HEK293 (cell line): ENCODE measurements at regions not wholly inside any gene's neighbourhood (a gene's known extent, or its start where the extent isn't known, plus 50 kb on each side); places are given as distances from the start of the nearest gene placed in this dataset.

ENCODE experiments used
- CTCF ChIA-PET: fragments of 350-600 bp; formaldehyde crosslinking; extraction: SDS; loops from one replicate; lab custom pipeline; 2021; ENCODE audit warnings: antibody characterized with exemption; lab: Yijun Ruan, JAX
- POLR2A ChIA-PET: fragments of 300-600 bp; formaldehyde crosslinking; extraction: SDS; loops from one replicate; lab custom pipeline; 2020; ENCODE audit warnings: antibody characterized with exemption, inconsistent platforms; lab: Yijun Ruan, JAX
- H3K27ac ChIP-seq: fragments of 200-500 bp; sonication (Bioruptor generic); 2 replicates; pipeline ENCODE4 v1.5.1; 2014; ENCODE audit warnings: low read depth, low read length, control low read depth, inconsistent platforms; ENCODE audit errors: extremely low read depth
- H3K36me3 ChIP-seq, 2 experiments: fragments of 200-500 bp in 1 of 2; sonication (Bioruptor generic) in 1 of 2; 1 replicate in 1 of 2; 2 replicates in 1 of 2; pipeline ENCODE4 v1.5.1; 2014 to 2017; ENCODE audit warnings: inconsistent platforms in 2 of 2, low read length in 2 of 2; ENCODE audit not compliant: control insufficient read depth in 2 of 2, insufficient read depth in 1 of 2
- H3K4me1 ChIP-seq: fragments of 200-500 bp; sonication (Bioruptor generic); 2 replicates; pipeline ENCODE4 v1.5.1; 2014; ENCODE audit warnings: mild to moderate bottlenecking, low read length, inconsistent platforms; ENCODE audit not compliant: control insufficient read depth, insufficient read depth
- H3K4me3 ChIP-seq: 2 replicates; pipeline ENCODE4 v1.5.1; 2011; ENCODE audit warnings: low read depth, mild to moderate bottlenecking, control low read depth, low read length, moderate library complexity
- H3K9me3 ChIP-seq: fragments of 200-500 bp; sonication (Bioruptor generic); 2 replicates; pipeline ENCODE4 v1.5.1; 2014; ENCODE audit warnings: low read depth, low read length, inconsistent platforms; ENCODE audit not compliant: control insufficient read depth, insufficient read depth
- ATF2 ChIP-seq: fragments of 450-650 bp; formaldehyde crosslinking; IDR thresholded peaks from 2 replicates; pipeline ENCODE4 v1.5.1; 2016; ENCODE audit warnings: missing biosample characterization, missing genetic modification characterization, low read depth
- GLI2 ChIP-seq: fragments of 450-650 bp; formaldehyde crosslinking; IDR thresholded peaks from 2 replicates; pipeline ENCODE4; 2017; ENCODE audit warnings: missing biosample characterization, missing genetic modification characterization, low read depth, borderline replicate concordance
- KLF1 ChIP-seq: fragments of 450-650 bp; formaldehyde crosslinking; IDR thresholded peaks from 2 replicates; pipeline ENCODE4 v1.5.1; 2016; ENCODE audit warnings: missing biosample characterization, missing genetic modification characterization
- KLF10 ChIP-seq: fragments of 450-650 bp; IDR thresholded peaks from 2 replicates; pipeline ENCODE4 v1.5.1; 2018; ENCODE audit warnings: missing biosample characterization, mild to moderate bottlenecking, missing genetic modification characterization
- KLF8 ChIP-seq: fragments of 450-650 bp; formaldehyde crosslinking; IDR thresholded peaks from 2 replicates; pipeline ENCODE4 v1.5.1; 2016; ENCODE audit warnings: missing biosample characterization, missing genetic modification characterization
- MEIS1 ChIP-seq: sonication (generic); formaldehyde crosslinking; IDR thresholded peaks from 2 replicates; pipeline ENCODE4 v1.8.1; 2022; ENCODE audit warnings: missing genetic modification reagents, mild to moderate bottlenecking, borderline replicate concordance
- OSR2 ChIP-seq: fragments of 450-650 bp; formaldehyde crosslinking; IDR thresholded peaks from 2 replicates; pipeline ENCODE4 v1.5.1; 2016; ENCODE audit warnings: missing biosample characterization, missing genetic modification characterization
- YY2 ChIP-seq: fragments of 450-650 bp; formaldehyde crosslinking; IDR thresholded peaks from 2 replicates; pipeline ENCODE4 v1.5.1; 2016; ENCODE audit warnings: missing biosample characterization, missing genetic modification characterization
- ZFP3 ChIP-seq: fragments of 450-650 bp; formaldehyde crosslinking; IDR thresholded peaks from 2 replicates; pipeline ENCODE4 v1.5.1; 2016; ENCODE audit warnings: low read depth, missing biosample characterization, missing genetic modification characterization
- ZNF133 ChIP-seq: fragments of 450-650 bp; formaldehyde crosslinking; IDR thresholded peaks from 2 replicates; pipeline ENCODE4 v1.5.1; 2016; ENCODE audit warnings: missing biosample characterization, missing genetic modification characterization
- ZNF157 ChIP-seq: fragments of 450-650 bp; formaldehyde crosslinking; IDR thresholded peaks from 2 replicates; pipeline ENCODE4 v1.5.1; 2016; ENCODE audit warnings: missing biosample characterization, missing genetic modification characterization
- ZNF404 ChIP-seq: fragments of 450-650 bp; formaldehyde crosslinking; IDR thresholded peaks from 2 replicates; pipeline ENCODE4 v1.5.1; 2017; ENCODE audit warnings: missing biosample characterization, missing genetic modification characterization
- ZNF449 ChIP-seq: fragments of 450-650 bp; formaldehyde crosslinking; IDR thresholded peaks from 2 replicates; pipeline ENCODE4 v1.5.1; 2017; ENCODE audit warnings: missing biosample characterization, mild to moderate bottlenecking, missing genetic modification characterization, moderate library complexity
- ZNF514 ChIP-seq: fragments of 450-650 bp; formaldehyde crosslinking; IDR thresholded peaks from 2 replicates; pipeline ENCODE4 v1.5.1; 2016; ENCODE audit warnings: missing biosample characterization, missing genetic modification characterization
- ZNF585B ChIP-seq: fragments of 450-650 bp; formaldehyde crosslinking; IDR thresholded peaks from 2 replicates; pipeline ENCODE4 v1.5.1; 2016; ENCODE audit warnings: missing biosample characterization, missing genetic modification characterization
- ZNF664 ChIP-seq: fragments of 450-650 bp; formaldehyde crosslinking; IDR thresholded peaks from 2 replicates; pipeline ENCODE4 v1.5.1; 2016; ENCODE audit warnings: missing biosample characterization, missing genetic modification characterization
- TF ChIP-seq, protein P1 (sequence below): fragments of 450-650 bp; formaldehyde crosslinking; IDR thresholded peaks from 2 replicates; pipeline ENCODE4 v1.5.1; 2016; ENCODE audit warnings: missing biosample characterization, missing genetic modification characterization
- TF ChIP-seq, protein P2 (sequence below): fragments of 450-650 bp; formaldehyde crosslinking; IDR thresholded peaks from 2 replicates; pipeline ENCODE4 v1.5.1; 2016; ENCODE audit warnings: missing biosample characterization, missing genetic modification characterization
- TF ChIP-seq, protein P3 (sequence below): fragments of 450-650 bp; formaldehyde crosslinking; IDR thresholded peaks from 2 replicates; pipeline ENCODE4 v1.5.1; 2016; ENCODE audit warnings: missing biosample characterization, missing genetic modification characterization
- TF ChIP-seq, protein P4 (sequence below): fragments of 450-650 bp; formaldehyde crosslinking; IDR thresholded peaks from 2 replicates; pipeline ENCODE4 v1.5.1; 2016; ENCODE audit warnings: missing biosample characterization, missing genetic modification characterization, borderline replicate concordance
- TF ChIP-seq, protein P5 (sequence below): fragments of 450-650 bp; formaldehyde crosslinking; IDR thresholded peaks from 2 replicates; pipeline ENCODE4 v1.5.1; 2017; ENCODE audit warnings: missing biosample characterization, missing genetic modification characterization

DNA sequence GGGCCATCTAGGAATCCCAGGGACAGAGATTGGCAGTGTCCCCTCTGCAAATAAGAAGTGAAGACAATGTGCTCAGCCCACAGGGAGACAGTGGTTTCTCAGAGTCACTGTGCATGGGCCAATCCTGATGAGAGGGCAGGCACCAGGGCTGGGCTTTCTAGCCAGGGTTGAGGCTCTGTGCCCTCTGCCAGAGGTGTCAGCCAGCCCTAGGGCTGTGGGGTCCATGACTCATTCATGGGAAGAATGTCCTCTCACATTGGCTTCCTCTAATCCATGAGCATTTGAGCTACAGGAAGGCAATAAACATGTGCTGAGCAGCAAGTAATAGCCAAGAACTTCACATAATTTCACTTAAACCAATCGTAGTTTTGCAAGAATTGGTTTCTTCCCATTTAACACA is 482.0 kb upstream of the MGMT start (continued):
- TF ChIP-seq, protein P1, sequence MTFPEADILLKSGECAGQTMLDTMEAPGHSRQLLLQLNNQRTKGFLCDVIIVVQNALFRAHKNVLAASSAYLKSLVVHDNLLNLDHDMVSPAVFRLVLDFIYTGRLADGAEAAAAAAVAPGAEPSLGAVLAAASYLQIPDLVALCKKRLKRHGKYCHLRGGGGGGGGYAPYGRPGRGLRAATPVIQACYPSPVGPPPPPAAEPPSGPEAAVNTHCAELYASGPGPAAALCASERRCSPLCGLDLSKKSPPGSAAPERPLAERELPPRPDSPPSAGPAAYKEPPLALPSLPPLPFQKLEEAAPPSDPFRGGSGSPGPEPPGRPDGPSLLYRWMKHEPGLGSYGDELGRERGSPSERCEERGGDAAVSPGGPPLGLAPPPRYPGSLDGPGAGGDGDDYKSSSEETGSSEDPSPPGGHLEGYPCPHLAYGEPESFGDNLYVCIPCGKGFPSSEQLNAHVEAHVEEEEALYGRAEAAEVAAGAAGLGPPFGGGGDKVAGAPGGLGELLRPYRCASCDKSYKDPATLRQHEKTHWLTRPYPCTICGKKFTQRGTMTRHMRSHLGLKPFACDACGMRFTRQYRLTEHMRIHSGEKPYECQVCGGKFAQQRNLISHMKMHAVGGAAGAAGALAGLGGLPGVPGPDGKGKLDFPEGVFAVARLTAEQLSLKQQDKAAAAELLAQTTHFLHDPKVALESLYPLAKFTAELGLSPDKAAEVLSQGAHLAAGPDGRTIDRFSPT (tag by site-specific recombination): no peak

GRCh38 chr10:128990986-128991385 is 476.1 kb upstream of the MGMT start:
- H3K4me1 ChIP-seq: no peaks in the 10 kb centered on the region
- H3K9me3 ChIP-seq: no peaks in the 10 kb centered on the region
- no peak for TF ChIP-seq GLI2 (tag by site-specific recombination)
- TF ChIP-seq, protein P2, sequence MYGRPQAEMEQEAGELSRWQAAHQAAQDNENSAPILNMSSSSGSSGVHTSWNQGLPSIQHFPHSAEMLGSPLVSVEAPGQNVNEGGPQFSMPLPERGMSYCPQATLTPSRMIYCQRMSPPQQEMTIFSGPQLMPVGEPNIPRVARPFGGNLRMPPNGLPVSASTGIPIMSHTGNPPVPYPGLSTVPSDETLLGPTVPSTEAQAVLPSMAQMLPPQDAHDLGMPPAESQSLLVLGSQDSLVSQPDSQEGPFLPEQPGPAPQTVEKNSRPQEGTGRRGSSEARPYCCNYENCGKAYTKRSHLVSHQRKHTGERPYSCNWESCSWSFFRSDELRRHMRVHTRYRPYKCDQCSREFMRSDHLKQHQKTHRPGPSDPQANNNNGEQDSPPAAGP (tag by site-specific recombination): no peak
- no peak for TF ChIP-seq ATF2 (tag by site-specific recombination)
- TF ChIP-seq ZNF585B (tag by site-specific recombination): no peak
- TF ChIP-seq ZNF133: no peak
- no peak for TF ChIP-seq ZNF514 (tag by site-specific recombination)
- no peak for TF ChIP-seq ZFP3
- TF ChIP-seq YY2 (tag by site-specific recombination): no peak
- TF ChIP-seq, protein P3, sequence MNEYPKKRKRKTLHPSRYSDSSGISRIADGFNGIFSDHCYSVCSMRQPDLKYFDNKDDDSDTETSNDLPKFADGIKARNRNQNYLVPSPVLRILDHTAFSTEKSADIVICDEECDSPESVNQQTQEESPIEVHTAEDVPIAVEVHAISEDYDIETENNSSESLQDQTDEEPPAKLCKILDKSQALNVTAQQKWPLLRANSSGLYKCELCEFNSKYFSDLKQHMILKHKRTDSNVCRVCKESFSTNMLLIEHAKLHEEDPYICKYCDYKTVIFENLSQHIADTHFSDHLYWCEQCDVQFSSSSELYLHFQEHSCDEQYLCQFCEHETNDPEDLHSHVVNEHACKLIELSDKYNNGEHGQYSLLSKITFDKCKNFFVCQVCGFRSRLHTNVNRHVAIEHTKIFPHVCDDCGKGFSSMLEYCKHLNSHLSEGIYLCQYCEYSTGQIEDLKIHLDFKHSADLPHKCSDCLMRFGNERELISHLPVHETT (tag by site-specific recombination): no peak
- no peak for TF ChIP-seq MEIS1 (CRISPR knock-in tag)
- no peak for TF ChIP-seq KLF10 (tag by site-specific recombination)
- no peak for TF ChIP-seq ZNF404 (tag by site-specific recombination)
- no peak for TF ChIP-seq KLF1 (tag by site-specific recombination)
- TF ChIP-seq OSR2: no peak
- no peak for TF ChIP-seq ZNF664 (tag by site-specific recombination)
- TF ChIP-seq, protein P4, sequence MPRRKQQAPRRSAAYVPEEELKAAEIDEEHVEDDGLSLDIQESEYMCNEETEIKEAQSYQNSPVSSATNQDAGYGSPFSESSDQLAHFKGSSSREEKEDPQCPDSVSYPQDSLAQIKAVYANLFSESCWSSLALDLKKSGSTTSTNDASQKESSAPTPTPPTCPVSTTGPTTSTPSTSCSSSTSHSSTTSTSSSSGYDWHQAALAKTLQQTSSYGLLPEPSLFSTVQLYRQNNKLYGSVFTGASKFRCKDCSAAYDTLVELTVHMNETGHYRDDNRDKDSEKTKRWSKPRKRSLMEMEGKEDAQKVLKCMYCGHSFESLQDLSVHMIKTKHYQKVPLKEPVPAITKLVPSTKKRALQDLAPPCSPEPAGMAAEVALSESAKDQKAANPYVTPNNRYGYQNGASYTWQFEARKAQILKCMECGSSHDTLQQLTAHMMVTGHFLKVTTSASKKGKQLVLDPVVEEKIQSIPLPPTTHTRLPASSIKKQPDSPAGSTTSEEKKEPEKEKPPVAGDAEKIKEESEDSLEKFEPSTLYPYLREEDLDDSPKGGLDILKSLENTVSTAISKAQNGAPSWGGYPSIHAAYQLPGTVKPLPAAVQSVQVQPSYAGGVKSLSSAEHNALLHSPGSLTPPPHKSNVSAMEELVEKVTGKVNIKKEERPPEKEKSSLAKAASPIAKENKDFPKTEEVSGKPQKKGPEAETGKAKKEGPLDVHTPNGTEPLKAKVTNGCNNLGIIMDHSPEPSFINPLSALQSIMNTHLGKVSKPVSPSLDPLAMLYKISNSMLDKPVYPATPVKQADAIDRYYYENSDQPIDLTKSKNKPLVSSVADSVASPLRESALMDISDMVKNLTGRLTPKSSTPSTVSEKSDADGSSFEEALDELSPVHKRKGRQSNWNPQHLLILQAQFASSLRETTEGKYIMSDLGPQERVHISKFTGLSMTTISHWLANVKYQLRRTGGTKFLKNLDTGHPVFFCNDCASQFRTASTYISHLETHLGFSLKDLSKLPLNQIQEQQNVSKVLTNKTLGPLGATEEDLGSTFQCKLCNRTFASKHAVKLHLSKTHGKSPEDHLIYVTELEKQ (tag by site-specific recombination): no peak
- TF ChIP-seq ZNF157 (tag by site-specific recombination): no peak
- TF ChIP-seq, protein P5, sequence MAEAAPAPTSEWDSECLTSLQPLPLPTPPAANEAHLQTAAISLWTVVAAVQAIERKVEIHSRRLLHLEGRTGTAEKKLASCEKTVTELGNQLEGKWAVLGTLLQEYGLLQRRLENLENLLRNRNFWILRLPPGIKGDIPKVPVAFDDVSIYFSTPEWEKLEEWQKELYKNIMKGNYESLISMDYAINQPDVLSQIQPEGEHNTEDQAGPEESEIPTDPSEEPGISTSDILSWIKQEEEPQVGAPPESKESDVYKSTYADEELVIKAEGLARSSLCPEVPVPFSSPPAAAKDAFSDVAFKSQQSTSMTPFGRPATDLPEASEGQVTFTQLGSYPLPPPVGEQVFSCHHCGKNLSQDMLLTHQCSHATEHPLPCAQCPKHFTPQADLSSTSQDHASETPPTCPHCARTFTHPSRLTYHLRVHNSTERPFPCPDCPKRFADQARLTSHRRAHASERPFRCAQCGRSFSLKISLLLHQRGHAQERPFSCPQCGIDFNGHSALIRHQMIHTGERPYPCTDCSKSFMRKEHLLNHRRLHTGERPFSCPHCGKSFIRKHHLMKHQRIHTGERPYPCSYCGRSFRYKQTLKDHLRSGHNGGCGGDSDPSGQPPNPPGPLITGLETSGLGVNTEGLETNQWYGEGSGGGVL: no peak
- TF ChIP-seq KLF8 (tag by site-specific recombination): no peak
- TF ChIP-seq ZNF449 (tag by site-specific recombination): no peak
- no peaks in the 10 kb centered on the region for H3K36me3 ChIP-seq
- ChIA-PET POLR2A (no interaction called here), CTCF (interaction anchor here (0.5 kb wide), 1 partner anchor 113 kb away, joined by 3 read pairs; no protein-coding TSS in a partner anchor)
- H3K4me3 ChIP-seq: no peak overlapping the region
- no peak overlapping the region for H3K27ac ChIP-seq
